HG03108 (cell line): ENCODE measurements at regions not wholly inside any gene's neighbourhood (a gene's known extent, or its start where the extent isn't known, plus 50 kb on each side); places are given as distances from the start of the nearest gene placed in this dataset.

Experiments used
- ATAC-seq: cut with Tn5 transposase; IDR thresholded peaks from one replicate; pipeline ENCODE4 v1.9.1; 2021; ENCODE audit warnings: moderate library complexity; ENCODE audit not compliant: unreplicated experiment

- ATAC-seq: no peak
Observed at GRCh38 chr9:10961883-10962282, 349.1 kb upstream of the PTPRD start.

DNA sequence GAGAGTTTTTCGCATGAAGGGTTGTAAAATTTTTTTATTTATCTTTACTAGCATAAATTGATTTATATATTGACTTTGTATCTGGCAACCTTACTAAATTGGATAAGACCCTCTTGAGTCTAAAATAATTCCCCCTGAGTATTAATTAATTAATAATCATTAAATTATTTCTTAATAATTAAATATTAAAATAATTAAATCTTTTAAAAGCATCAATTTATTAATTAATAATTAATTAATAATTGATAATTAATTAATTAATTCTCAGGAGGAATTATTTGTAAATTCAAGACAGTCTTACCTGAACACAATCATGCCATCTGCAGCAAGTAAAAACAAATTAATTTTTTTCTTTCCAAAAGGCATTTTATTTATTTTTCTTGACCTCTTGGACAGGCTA lies 370.4 kb upstream of the PTPRD start:
- ATAC-seq: no peak

GRCh38 chr9:10999646-11000045 lies 386.8 kb upstream of the PTPRD start:
- ATAC-seq: no peak

DNA sequence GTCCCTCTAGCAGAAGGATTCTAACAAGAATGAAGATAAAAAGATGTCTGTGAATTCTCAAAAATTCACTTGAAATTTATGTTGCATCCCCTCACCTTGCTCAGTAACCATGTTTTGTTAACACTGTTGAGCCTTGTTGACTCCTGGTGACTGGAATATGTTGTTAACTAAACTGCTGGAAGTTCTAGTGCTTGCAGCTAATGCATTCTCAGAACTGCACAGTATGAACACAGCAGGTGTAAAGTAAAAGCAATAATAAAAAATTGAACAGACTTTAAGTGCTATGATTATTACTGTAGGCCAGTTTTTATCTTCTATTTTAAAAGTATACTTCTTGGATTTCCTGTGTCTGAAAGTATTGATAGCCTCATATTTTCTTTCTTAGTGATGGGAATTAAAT lies 388.7 kb upstream of the PTPRD start:
- no peak for ATAC-seq

DNA sequence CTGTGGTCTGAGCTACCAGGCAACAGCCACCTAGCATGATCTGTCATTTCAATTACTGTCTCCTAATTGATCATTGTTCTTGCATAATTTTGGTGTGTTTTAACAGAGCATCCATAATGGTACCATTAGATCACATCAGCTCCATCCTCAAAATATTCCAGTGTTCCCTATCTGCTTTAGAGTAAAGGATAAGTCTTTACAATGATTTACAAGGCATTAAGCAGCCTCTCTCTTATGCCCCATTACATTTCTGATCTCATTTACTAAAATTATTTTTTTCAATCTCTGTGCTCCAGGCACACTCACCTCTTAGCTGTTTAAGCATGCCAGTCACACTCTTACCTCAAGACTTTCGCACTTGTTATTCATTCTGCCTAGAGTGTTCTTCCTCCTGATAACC lies 389.9 kb upstream of the PTPRD start:
- no peak for ATAC-seq

- ATAC-seq: no peak
Observed at GRCh38 chr9:11003836-11004235, 391.0 kb upstream of the PTPRD start.

DNA sequence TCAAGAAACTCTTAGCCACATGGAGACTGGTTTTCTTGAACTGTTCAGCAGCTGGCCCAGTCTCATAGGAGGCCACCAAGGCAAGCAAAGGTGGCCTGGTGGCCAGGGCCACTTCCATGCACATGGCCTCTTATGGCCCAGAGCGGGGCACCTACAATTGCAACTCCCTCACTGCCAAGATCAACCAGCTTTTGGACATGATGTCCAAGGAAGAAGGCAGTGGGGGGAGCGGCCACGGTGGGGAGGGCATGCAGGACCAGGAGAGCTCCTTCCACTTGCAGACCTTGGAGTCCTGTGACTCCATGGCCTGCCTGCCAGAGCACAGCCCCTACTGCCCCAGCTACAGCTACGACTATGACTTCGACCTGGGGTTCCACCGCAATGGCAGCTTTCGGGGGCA lies 398.9 kb upstream of the PTPRD start:
- no peak for ATAC-seq

DNA sequence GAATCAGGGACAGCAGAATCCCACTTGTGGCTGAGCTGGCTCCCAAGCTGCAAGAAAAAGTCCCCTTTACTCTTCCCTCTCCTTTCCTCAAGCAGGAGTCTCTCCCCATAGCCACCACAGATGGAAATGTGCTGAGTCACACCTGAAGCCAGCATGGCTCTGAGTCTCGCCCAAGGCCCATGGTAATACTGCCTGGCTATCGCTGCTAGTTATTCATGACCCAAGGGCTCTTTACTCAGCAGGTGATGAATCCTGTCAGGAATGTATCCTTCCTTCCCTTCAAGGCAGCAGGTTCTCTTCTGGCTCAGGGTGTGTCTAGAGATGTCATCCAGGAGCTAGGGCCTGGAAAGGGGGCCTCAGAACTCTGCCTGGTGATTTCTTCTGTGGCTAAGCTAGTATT lies 403.3 kb upstream of the PTPRD start:
- no peak for ATAC-seq

DNA sequence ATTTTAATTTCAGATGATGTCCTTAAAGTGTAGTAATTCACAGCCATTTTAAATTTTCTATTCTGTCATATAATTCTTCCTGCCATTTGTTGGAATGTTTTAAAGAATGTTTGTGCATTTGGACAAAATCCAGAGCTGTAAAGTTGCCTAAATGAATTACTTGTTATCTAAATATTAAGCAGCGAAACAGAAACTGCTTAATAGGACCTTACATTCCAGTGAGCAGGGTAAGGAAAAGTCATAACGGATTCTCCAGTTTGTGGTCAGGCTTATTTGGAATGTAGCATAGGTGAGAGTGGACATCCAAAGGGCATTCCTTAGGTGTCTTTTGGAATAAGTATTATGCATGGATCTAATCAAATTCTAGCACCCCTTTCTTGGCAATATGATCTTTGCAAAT lies 410.4 kb upstream of the PTPRD start:
- ATAC-seq: no peak

DNA sequence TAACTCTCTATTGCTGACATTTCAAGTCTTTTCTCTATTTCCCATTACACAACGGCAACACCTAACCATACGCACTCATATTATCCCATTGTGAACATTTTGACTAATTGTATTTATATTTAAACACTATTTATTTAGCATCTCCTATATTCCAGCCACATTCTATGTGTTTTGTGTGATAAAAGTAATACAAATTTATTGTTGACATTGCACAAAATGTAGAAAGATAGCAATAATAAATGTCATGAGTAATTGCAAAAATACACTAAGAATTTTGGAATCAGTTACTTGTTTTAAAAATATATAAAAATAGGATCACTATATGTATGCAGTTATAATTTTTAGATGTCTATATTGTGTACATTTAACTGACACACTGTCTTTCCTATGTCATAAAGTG lies 413.0 kb upstream of the PTPRD start:
- ATAC-seq: no peak

DNA sequence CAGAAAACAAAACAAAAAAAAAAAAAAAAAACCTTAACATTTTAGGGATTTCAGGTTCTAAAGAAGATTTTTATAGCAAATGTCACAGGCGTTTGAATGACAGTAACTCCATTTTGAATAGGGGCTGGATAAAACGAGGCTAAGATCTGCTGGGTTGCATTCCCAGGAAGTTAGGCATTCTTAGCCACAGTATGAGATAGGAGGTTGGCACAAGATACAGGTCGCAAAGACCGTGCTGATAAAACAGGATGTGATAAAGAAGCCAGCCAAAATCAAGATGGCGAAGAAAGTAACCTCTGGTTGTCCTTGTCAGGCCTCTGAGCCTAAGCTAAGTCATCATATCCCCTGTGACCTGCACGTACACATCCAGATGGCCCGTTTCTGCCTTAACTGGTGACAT lies 425.6 kb upstream of the PTPRD start:
- ATAC-seq: no peak

DNA sequence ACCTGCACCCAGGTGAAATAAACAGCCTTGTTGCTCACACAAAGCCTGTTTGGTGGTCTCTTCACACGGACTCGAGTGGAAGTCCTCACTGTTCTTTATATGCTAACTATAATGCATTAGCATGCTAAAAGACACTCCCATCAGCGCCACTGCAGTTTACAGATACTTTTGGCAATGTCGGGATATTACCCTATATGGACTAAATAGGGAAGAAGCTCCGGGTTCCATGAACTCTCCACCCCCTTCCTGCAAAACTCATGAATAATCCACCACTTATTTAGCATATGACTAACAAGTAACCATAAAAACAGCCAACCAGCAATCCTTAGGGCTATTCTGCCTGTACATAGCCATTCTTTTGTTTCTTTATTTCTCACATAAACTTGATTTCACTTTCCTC lies 426.2 kb upstream of the PTPRD start:
- no peak for ATAC-seq

- no peak for ATAC-seq
Observed at GRCh38 chr9:11045589-11045988, 432.8 kb upstream of the PTPRD start.

GRCh38 chr9:11063263-11063662 lies 450.5 kb upstream of the PTPRD start:
- ATAC-seq: no peak

DNA sequence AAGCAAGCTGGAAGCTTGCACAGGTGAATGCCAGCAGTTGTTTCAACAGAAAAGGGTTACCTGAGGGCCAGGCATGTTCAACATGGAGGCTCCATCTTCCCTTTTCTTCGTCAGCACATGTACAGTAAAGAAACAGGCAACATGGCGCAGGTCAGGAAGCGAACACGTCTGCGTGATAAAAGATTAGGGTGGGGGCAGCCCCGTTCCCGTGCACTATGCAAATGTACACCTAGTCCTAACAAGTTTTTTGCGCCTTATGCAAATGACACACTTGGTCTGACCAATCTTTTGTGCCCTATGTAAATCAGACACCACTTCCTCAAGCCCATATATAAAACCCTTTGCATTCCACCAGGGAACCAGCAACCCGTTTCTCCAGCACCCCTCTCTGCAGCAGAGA lies 452.1 kb upstream of the PTPRD start:
- ATAC-seq: no peak

DNA sequence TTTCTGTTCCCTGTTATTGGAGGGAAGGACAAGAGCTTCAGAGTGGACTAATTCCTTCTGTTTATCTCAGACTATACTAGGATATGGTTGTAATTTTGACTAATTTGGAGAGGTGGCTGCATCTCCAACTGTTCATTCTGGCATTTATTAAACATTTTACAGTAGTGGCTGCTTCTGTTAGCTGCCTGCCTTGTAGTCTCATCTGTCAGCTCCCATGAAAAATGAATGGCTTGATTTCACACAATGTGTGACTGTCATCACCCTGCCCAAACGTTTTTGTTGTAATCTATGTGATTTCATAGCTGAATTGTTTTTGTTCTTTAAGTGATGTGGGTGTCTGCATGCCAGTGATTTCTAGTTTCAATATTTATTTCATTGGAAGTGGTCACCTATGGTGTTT lies 459.4 kb upstream of the PTPRD start:
- no peak for ATAC-seq

DNA sequence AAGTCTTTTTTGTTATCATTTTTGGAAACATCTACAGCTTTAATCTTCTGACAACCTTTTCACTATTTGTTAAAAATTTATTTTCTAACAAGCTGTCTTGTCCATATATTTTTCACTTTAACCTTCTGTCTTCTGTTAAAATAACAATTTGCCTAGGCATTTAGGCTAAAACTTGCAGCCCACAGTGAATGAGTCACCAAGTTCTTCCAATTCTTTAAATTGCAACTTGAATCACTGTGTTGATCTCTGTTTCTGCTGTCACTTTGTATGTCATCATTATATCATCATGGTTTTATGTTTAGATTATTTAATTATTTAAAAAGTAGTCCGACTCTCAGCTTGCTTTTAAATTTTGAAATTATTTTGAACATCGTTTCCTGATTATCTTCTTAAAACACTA lies 473.8 kb upstream of the PTPRD start:
- ATAC-seq: no peak

GRCh38 chr9:11088821-11089374 lies 476.1 kb upstream of the PTPRD start:
- no peak for ATAC-seq

DNA sequence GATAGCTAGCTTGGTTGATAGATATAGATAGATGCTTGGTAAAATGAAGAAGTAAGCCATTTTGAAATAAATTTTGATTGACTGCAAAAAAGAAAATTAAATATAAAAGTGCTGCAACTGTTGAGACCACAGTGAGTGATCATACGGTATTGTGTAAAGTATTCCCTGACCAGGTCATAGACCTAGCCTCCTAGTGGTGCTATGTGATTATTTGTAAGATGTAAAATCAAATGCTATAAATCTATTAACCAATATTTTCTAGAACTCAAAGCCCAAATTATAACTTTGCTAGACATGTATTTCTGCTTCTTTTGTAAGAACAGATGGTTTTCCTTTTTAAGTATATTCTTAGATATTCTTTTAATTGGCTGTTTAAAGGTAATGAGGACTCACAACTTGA lies 480.2 kb upstream of the PTPRD start:
- ATAC-seq: no peak

DNA sequence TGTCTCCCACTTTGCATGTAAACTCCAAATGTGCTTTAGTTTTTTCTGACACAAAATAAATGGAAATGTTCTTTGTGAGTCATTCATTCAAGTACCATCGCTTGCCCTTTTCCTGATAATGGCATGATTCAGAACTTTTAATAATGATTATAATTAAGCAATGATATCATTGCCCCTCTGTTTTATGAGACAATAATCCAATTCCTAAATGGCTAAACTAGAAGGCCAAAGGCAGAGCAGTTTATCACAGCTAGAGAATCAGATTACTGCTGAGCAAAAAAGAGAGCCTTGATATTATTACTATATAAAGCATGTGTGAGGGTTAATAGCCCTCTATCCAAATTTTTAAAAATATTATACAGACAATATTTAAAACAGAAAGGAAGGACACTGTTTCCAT lies 484.2 kb upstream of the PTPRD start:
- ATAC-seq: no peak

GRCh38 chr9:11103525-11103924 lies 490.7 kb upstream of the PTPRD start:
- ATAC-seq: no peak

GRCh38 chr9:11107196-11107595 lies 494.4 kb upstream of the PTPRD start:
- ATAC-seq: no peak

DNA sequence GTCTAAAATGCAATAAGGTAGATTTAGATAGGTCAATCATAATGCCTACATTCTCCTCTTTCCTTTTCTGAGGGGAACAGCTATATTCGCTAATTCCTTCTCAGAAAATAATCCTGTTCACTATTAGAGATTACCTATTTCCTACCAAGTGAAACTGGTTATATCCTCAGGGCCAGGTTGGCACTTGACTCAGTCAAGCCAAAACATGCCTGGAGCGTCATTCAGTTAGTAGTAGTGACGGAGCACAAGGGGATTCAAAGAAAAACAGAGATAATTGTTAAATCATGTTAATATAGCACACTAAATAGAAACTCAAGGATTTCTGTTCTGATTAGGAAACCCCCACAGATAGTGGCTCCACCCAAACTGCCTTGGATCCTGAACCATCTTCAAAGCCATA lies 515.4 kb upstream of the PTPRD start:
- no peak for ATAC-seq

GRCh38 chr9:11135851-11136250 lies 523.0 kb upstream of the PTPRD start:
- ATAC-seq: no peak
